ENCODE measurements at regions not wholly inside any gene's neighbourhood (a gene's known extent, or its start where the extent isn't known, plus 50 kb on each side); places are given as distances from the start of the nearest gene placed in this dataset.

- no peak for DNase-seq
- TF ChIP-seq CTCF (IDR thresholded peaks at IDR 0.05) = no peak
- Histone ChIP-seq H3K9me3 (no peaks in the 10 kb centered on the region), H3K27me3 (no peaks in the 10 kb centered on the region), H3K4me3 (no peak overlapping the region), H3K4me1 (peaks cover 17 to 90% of the 10 kb centered on the region in 2 donors), H3K36me3 (no peaks in the 10 kb centered on the region), H3K27ac (peak overlapping the region in 1 of 2 donors; percentile 86)
- intact Hi-C loops (cut with DNase I) = loop anchor here in 1 of 2 donors (10.0 kb wide), 1 partner anchor 203 kb away; the partner anchor contains the start of gene ETS2
- no peak for ATAC-seq
These were observed 175.3 kb downstream of the PSMG1 start for GRCh38 chr21:39007985-39008384.

GRCh38 chr21:39007532-39007931 lies 175.7 kb downstream of the PSMG1 start:
- no peaks in the 10 kb centered on the region for H3K36me3 ChIP-seq
- intact Hi-C loops (cut with DNase I) = loop anchor here in 1 of 2 donors (10.0 kb wide), 1 partner anchor 203 kb away; the partner anchor contains the start of gene ETS2
- DNase-seq (no peak), ATAC-seq (no peak)
- TF ChIP-seq CTCF (IDR thresholded peaks at IDR 0.05) = no peak
- peaks cover 17 to 94% of the 10 kb centered on the region in 2 donors for H3K4me1 ChIP-seq
- H3K27ac ChIP-seq = peak overlapping the region; percentile 81 to 86
- no peak overlapping the region for H3K4me3 ChIP-seq
- H3K9me3 ChIP-seq = no peaks in the 10 kb centered on the region
- no peaks in the 10 kb centered on the region for H3K27me3 ChIP-seq

- Histone ChIP-seq H3K27ac (peak overlapping the region; percentile 81 to 86), H3K9me3 (no peaks in the 10 kb centered on the region), H3K4me3 (no peak overlapping the region), H3K4me1 (peaks cover 17 to 90% of the 10 kb centered on the region in 2 donors), H3K36me3 (no peaks in the 10 kb centered on the region), H3K27me3 (no peaks in the 10 kb centered on the region)
- intact Hi-C loops (cut with DNase I) = loop anchor here in 1 of 2 donors (10.0 kb wide), 1 partner anchor 202 kb away; the partner anchor contains the start of gene ETS2
- no peak for TF ChIP-seq CTCF (IDR thresholded peaks at IDR 0.05)
- ATAC-seq (peak; percentile 42), DNase-seq (peak in 2 of 4 donors; percentile 63 to 72)
These were observed 176.5 kb downstream of the PSMG1 start for GRCh38 chr21:39006571-39007311.

GRCh38 chr21:39005502-39005787 lies 177.8 kb downstream of the PSMG1 start:
- peak overlapping the region; percentile 81 to 86 for H3K27ac ChIP-seq
- H3K36me3 ChIP-seq = no peaks in the 10 kb centered on the region
- ATAC-seq (no peak), DNase-seq (no peak)
- H3K4me3 ChIP-seq = no peak overlapping the region
- no peak for TF ChIP-seq CTCF (IDR thresholded peaks at IDR 0.05)
- intact Hi-C loops (cut with DNase I) = loop anchor here in 1 of 2 donors (10.0 kb wide), 1 partner anchor 201 kb away; the partner anchor contains the start of gene ETS2
- H3K27me3 ChIP-seq = no peaks in the 10 kb centered on the region
- H3K9me3 ChIP-seq = no peaks in the 10 kb centered on the region
- H3K4me1 ChIP-seq = peaks cover 17 to 89% of the 10 kb centered on the region in 2 donors

- intact Hi-C loops (cut with DNase I) = loop anchor here in 1 of 2 donors (10.0 kb wide), 1 partner anchor 200 kb away; the partner anchor contains the start of gene ETS2
- no peaks in the 10 kb centered on the region for H3K9me3 ChIP-seq
- H3K4me1 ChIP-seq = peaks cover 17 to 89% of the 10 kb centered on the region in 2 donors
- ATAC-seq = peak; percentile 62
- TF ChIP-seq CTCF (IDR thresholded peaks at IDR 0.05) = no peak
- H3K4me3 ChIP-seq = no peak overlapping the region
- H3K27ac ChIP-seq = peak overlapping the region; percentile 81 to 86
- DNase-seq = peak in 3 of 4 donors; percentile 77 to 90 (median 87)
- no peaks in the 10 kb centered on the region for H3K36me3 ChIP-seq
- H3K27me3 ChIP-seq = no peaks in the 10 kb centered on the region
These were observed 178.4 kb downstream of the PSMG1 start for GRCh38 chr21:39004634-39005501.

Data from left lung (tissue), 4 donors.